ENCODE measurements at regions not wholly inside any gene's neighbourhood (a gene's known extent, or its start where the extent isn't known, plus 50 kb on each side); places are given as distances from the start of the nearest gene placed in this dataset.

- Histone ChIP-seq H3K23ac (ENCODE audit: low read depth, low read length) (no peak overlapping the region), H3K9ac (ENCODE audit: low read depth, low read length) (no peak overlapping the region), H3K4me2 (ENCODE audit: low read depth, low read length) (no peak overlapping the region), H3K14ac (replicated peaks; ENCODE audit: low read depth, low read length) (no peak overlapping the region), H2BK5ac (ENCODE audit: low read depth, low read length, poor library complexity, severe bottlenecking) (no peak overlapping the region), H4K20me1 (ENCODE audit: insufficient read depth, low read length) (no peaks in the 10 kb centered on the region), H4K91ac (ENCODE audit: insufficient read depth, low read depth, low read length) (no peak overlapping the region), H3K4me1 (ENCODE audit: control insufficient read depth, insufficient read depth, low read length) (no peaks in the 10 kb centered on the region), H2AK5ac (ENCODE audit: low read depth, low read length) (no peak overlapping the region), H3K9me1 (ENCODE audit: insufficient read depth, low read length) (no peaks in the 10 kb centered on the region), H3K4ac (ENCODE audit: low read depth, low read length) (no peak overlapping the region), H3K27me3 (ENCODE audit: control insufficient read depth, insufficient read depth, low read length) (no peaks in the 10 kb centered on the region; the same call in 1 of the 2 replicates), H4K5ac (ENCODE audit: low read depth, low read length) (no peak overlapping the region), H3K36me3 (ENCODE audit: control insufficient read depth, insufficient read depth, low read length) (no peaks in the 10 kb centered on the region), H3K79me1 (ENCODE audit: low read depth in 1 of 2, low read length in 2 of 2) (no peaks in the 10 kb centered on the region), H3K27ac (ENCODE audit: insufficient read depth, low read length) (no peak overlapping the region), H3K4me3 (ENCODE audit: insufficient read depth, low read depth, low read length) (no peak overlapping the region), H2BK15ac (ENCODE audit: low read depth, low read length) (no peak overlapping the region), H2AK9ac (replicated peaks; ENCODE audit: low read depth, low read length, poor library complexity) (no peak overlapping the region), H2BK120ac (ENCODE audit: low read depth, low read length) (no peak overlapping the region), H3K9me3 (ENCODE audit: control insufficient read depth, insufficient read depth, low read length) (no peaks in the 10 kb centered on the region), H2AFZ (replicated peaks; ENCODE audit: low read length, poor library complexity) (no peak overlapping the region), H4K8ac (ENCODE audit: low read depth in 2 of 2, low read length in 2 of 2) (no peak overlapping the region), H3K18ac (ENCODE audit: low read depth, low read length) (no peak overlapping the region), H2BK20ac (ENCODE audit: low read depth, low read length) (no peak overlapping the region), H3K56ac (ENCODE audit: extremely low read depth, insufficient read depth, low read length) (no peak overlapping the region)
- no TSS peak for BruUV-seq (replicated peaks)
- ChIA-PET POLR2A (ENCODE audit: unreplicated experiment) (no interaction called here), CTCF (no interaction called here)
- no peak for TF ChIP-seq RCOR1 (IDR thresholded peaks at IDR 0.05; ENCODE audit: insufficient replicate concordance, low read length)
- no peak for TF ChIP-seq CEBPB (IDR thresholded peaks at IDR 0.05; ENCODE audit: low read depth, low read length)
- dilution Hi-C loops (cut with HindIII; ENCODE audit: low sequenced_read_pairs, unreplicated experiment): no loop called here
- ATAC-seq (ENCODE audit: low read depth) (no peak), DNase-seq (no peak)
- intact Hi-C loops (cut with micrococcal nuclease): loop anchor here (10.0 kb wide), 1 partner anchor 520 kb away; no protein-coding TSS in a partner anchor
- in situ Hi-C loops (cut with MboI; ENCODE audit: low sequenced_read_pairs): no loop called here
Measured at GRCh38 chr1:83694449-83694848, 304.5 kb downstream of the TTLL7 start.
